K562 (cell line): ENCODE measurements at regions not wholly inside any gene's neighbourhood (a gene's known extent, or its start where the extent isn't known, plus 50 kb on each side); places are given as distances from the start of the nearest gene placed in this dataset.

Experiments
- ATAC-seq: fragments of 200-7000 bp; cut with Tn5 transposase; 3 replicates; pipeline ENCODE4 v1.9.1; 2020; ENCODE audit warnings: moderate library complexity
- BruUV-seq: library from RNA; stranded (reverse); fragments of 400-500 nt; replicated peaks from 2 replicates; lab custom pipeline; 2021; lab: Mats Ljungman, UMichigan
- CTCF ChIA-PET: fragments of 300-600 bp; formaldehyde crosslinking; extraction: SDS; loops from one replicate; lab custom pipeline; 2021; ENCODE audit warnings: low intra/inter-chr PET ratio; lab: Yijun Ruan, JAX
- POLR2A ChIA-PET: fragments of 300-600, 350-650 bp; sonication (Branson Sonifier 250); formaldehyde crosslinking; extraction: SDS; loops from one replicate; lab custom pipeline; 2021; ENCODE audit warnings: antibody characterized with exemption, inconsistent platforms; lab: Yijun Ruan, JAX
- DNase-seq, 4 experiments: peaks; one replicate each; pipeline versions ENCODE4 v3.0.0 to v3.0.0-alpha.2; 2011 to 2018; ENCODE audit warnings: low spot score in 3 of 4, mixed read lengths in 3 of 4; ENCODE audit errors: extremely low read depth in 1 of 4
- FAIRE-seq: peaks from 2 replicates; lab custom pipeline; 2011; peaks lifted over from hg19 to GRCh38; lab: Jason Lieb, UNC
- H2AFZ ChIP-seq: 2 replicates; pipeline ENCODE4 v1.6.0; 2011; ENCODE audit warnings: low read depth, low read length, control low read depth, inconsistent platforms
- H3K27ac ChIP-seq: fragments of 200-600 bp; 3 replicates; pipeline ENCODE4 v1.8.0; 2011; ENCODE audit warnings: low read depth, mild to moderate bottlenecking, control low read depth, inconsistent platforms, low read length, moderate library complexity, mixed read lengths; ENCODE audit errors: extremely low read depth
- H3K27me3 ChIP-seq, 2 experiments: fragments of 300-600 bp in 1 of 2; 2 replicates in 1 of 2; 3 replicates in 1 of 2; pipeline versions ENCODE4 v1.6.0 to v1.8.0; 2011; ENCODE audit warnings: inconsistent platforms in 2 of 2, low read length in 2 of 2, mild to moderate bottlenecking in 1 of 2, mixed read lengths in 1 of 2, moderate library complexity in 1 of 2; ENCODE audit not compliant: control insufficient read depth in 2 of 2, insufficient read depth in 2 of 2
- H3K36me3 ChIP-seq: fragments of 300-600 bp; 3 replicates; pipeline ENCODE4 v1.8.0; 2011; ENCODE audit warnings: mild to moderate bottlenecking, low read length, inconsistent platforms; ENCODE audit not compliant: control insufficient read depth, insufficient read depth
- H3K4me1 ChIP-seq, 2 experiments: fragments of 200-600 bp in 1 of 2; replicated peaks in 1 of 2; 2 replicates in 1 of 2; 3 replicates in 1 of 2; pipeline versions ENCODE4 v1.5.1 to v1.8.0; 2011; ENCODE audit warnings: inconsistent platforms in 2 of 2, low read length in 2 of 2, mild to moderate bottlenecking in 1 of 2, mixed read lengths in 1 of 2, moderate library complexity in 1 of 2; ENCODE audit not compliant: control insufficient read depth in 2 of 2, insufficient read depth in 2 of 2
- H3K4me2 ChIP-seq: 2 replicates; pipeline ENCODE4 v1.6.1; 2011; ENCODE audit warnings: low read length, control low read depth, inconsistent platforms, mixed read lengths; ENCODE audit not compliant: insufficient read depth
- H3K4me3 ChIP-seq: fragments of 200-600 bp; sonication (generic), shearing (Covaris generic); 2 replicates; pipeline ENCODE4 v1.5.1; 2016; ENCODE audit warnings: control low read depth, inconsistent platforms
- H3K79me2 ChIP-seq: fragments of 200-600 bp; 3 replicates; pipeline ENCODE4 v1.8.0; 2011; ENCODE audit warnings: low read length, inconsistent platforms; ENCODE audit not compliant: control insufficient read depth, insufficient read depth
- H3K9ac ChIP-seq, 2 experiments: 2 replicates each; pipeline versions ENCODE4 v1.6.0 to v1.6.1; 2011; ENCODE audit warnings: low read depth in 2 of 2, low read length in 2 of 2, control low read depth in 1 of 2, inconsistent platforms in 1 of 2, mild to moderate bottlenecking in 1 of 2, mixed read lengths in 1 of 2; ENCODE audit not compliant: insufficient read depth in 1 of 2
- H3K9me1 ChIP-seq: one replicate; pipeline ENCODE4 v1.6.0; 2011; ENCODE audit warnings: inconsistent platforms, mild to moderate bottlenecking, low read length, moderate library complexity; ENCODE audit not compliant: control insufficient read depth, insufficient read depth
- H3K9me3 ChIP-seq: replicated peaks from 2 replicates; pipeline ENCODE4 v1.5.1; 2011; ENCODE audit warnings: low read depth, low read length, inconsistent platforms; ENCODE audit not compliant: control insufficient read depth, insufficient read depth
- H4K20me1 ChIP-seq: replicated peaks from 2 replicates; pipeline ENCODE4 v1.6.1; 2011; ENCODE audit warnings: low read length, inconsistent platforms, mixed read lengths; ENCODE audit not compliant: control insufficient read depth, insufficient read depth
- E2F6 ChIP-seq, 2 experiments: IDR thresholded peaks; 2 replicates each; pipeline ENCODE4 v1.6.1; 2011; ENCODE audit warnings: borderline replicate concordance in 1 of 2, control low read depth in 1 of 2, low read depth in 1 of 2, low read length in 1 of 2, mild to moderate bottlenecking in 1 of 2, mixed read lengths in 1 of 2, moderate library complexity in 1 of 2; ENCODE audit not compliant: insufficient read depth in 1 of 2, insufficient read length in 1 of 2, poor library complexity in 1 of 2, severe bottlenecking in 1 of 2; ENCODE audit errors: extremely low read depth in 1 of 2
- HEY1 ChIP-seq: fragments of 250-450 bp; sonication (Bioruptor Pico); IDR thresholded peaks from 2 replicates; pipeline ENCODE4 v1.5.0; 2020; ENCODE audit warnings: mild to moderate bottlenecking, moderate library complexity, borderline replicate concordance
- HMG20A ChIP-seq: fragments of 450-650 bp; formaldehyde crosslinking; conservative IDR thresholded peaks from 2 replicates; pipeline ENCODE4 v1.4.0; 2020; ENCODE audit warnings: mild to moderate bottlenecking, mixed read lengths
- MAFG ChIP-seq: fragments of 450-650 bp; conservative IDR thresholded peaks from 2 replicates; pipeline ENCODE4 v1.6.1; 2016; ENCODE audit warnings: missing genetic modification characterization, missing compliant biosample characterization
- NCOR1 ChIP-seq: fragments of 450-650 bp; IDR thresholded peaks from 2 replicates; pipeline ENCODE4 v1.6.1; 2016; ENCODE audit warnings: mild to moderate bottlenecking, moderate library complexity
- NFIC ChIP-seq: fragments of 450-650 bp; IDR thresholded peaks from 2 replicates; pipeline ENCODE4 v1.6.1; 2017; ENCODE audit warnings: mild to moderate bottlenecking, inconsistent platforms
- PRPF4 ChIP-seq: fragments of 200-400 bp; formaldehyde crosslinking; IDR thresholded peaks from one replicate; pipeline ENCODE4 v1.6.1; 2017; ENCODE audit warnings: low read length, low read depth, mild to moderate bottlenecking; ENCODE audit not compliant: insufficient read depth, poor library complexity, severe bottlenecking
- RBM34 ChIP-seq: fragments of 200-400 bp; formaldehyde crosslinking; IDR thresholded peaks from 2 replicates; pipeline ENCODE4 v1.6.1; 2018; ENCODE audit warnings: low read length, borderline replicate concordance; ENCODE audit not compliant: insufficient read depth
- ZNF217 ChIP-seq: sonication (generic); formaldehyde crosslinking; IDR thresholded peaks from 2 replicates; pipeline ENCODE4 v1.8.0; 2022; ENCODE audit warnings: mild to moderate bottlenecking, missing genetic modification reagents
- WGBS: fragments of 100-300 bp; shearing (Covaris generic); methylation state at CpG from one replicate; pipeline ENCODE4 v1.1.6; 2016; ENCODE audit warnings: low coverage, mixed read lengths; ENCODE audit not compliant: insufficient coverage; ENCODE audit errors: missing lambda C conversion rate; 5-methylcytosine and 5-hydroxymethylcytosine counted together
- in situ Hi-C: fragments of 300-500 bp; cut with MboI; formaldehyde crosslinking; loops from 4 replicates; pipeline ENCODE4 v1.15.0; 2018; ENCODE audit warnings: inconsistent platforms, mixed read lengths
- intact Hi-C: fragments of 100-400 bp; cut with micrococcal nuclease; formaldehyde crosslinking; loops from 2 replicates; pipeline ENCODE4 v1.14.2; 2022
- TF ChIP-seq, protein P1 (sequence below): sonication (generic); formaldehyde crosslinking; IDR thresholded peaks from 2 replicates; pipeline ENCODE4 v1.8.0; 2022; ENCODE audit warnings: mild to moderate bottlenecking, missing genetic modification reagents, borderline replicate concordance

- TF ChIP-seq NFIC (no peak), E2F6 (IDR thresholded peaks at IDR 0.05; ENCODE audit: borderline replicate concordance in 1 of 2, extremely low read depth in 1 of 2, insufficient read depth in 1 of 2, insufficient read length in 1 of 2, low read depth in 1 of 2, low read length in 1 of 2, poor library complexity in 1 of 2, severe bottlenecking in 1 of 2) (no peak), ZNF217 (no peak), HEY1 (no peak), HMG20A (CRISPR knock-in tag) (no peak), PRPF4 (no peak)
- TF ChIP-seq, protein P1, sequence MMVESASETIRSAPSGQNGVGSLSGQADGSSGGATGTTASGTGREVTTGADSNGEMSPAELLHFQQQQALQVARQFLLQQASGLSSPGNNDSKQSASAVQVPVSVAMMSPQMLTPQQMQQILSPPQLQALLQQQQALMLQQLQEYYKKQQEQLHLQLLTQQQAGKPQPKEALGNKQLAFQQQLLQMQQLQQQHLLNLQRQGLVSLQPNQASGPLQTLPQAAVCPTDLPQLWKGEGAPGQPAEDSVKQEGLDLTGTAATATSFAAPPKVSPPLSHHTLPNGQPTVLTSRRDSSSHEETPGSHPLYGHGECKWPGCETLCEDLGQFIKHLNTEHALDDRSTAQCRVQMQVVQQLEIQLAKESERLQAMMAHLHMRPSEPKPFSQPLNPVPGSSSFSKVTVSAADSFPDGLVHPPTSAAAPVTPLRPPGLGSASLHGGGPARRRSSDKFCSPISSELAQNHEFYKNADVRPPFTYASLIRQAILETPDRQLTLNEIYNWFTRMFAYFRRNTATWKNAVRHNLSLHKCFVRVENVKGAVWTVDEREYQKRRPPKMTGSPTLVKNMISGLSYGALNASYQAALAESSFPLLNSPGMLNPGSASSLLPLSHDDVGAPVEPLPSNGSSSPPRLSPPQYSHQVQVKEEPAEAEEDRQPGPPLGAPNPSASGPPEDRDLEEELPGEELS (CRISPR knock-in tag), result no peak
- TF ChIP-seq, all 486 proteins: peak for 0
Observed at GRCh38 chr2:147662221-147662620, 182.6 kb upstream of the ACVR2A start (continued).

GRCh38 chr2:147660680-147661079 is 184.1 kb upstream of the ACVR2A start:
- no peak for TF ChIP-seq MAFG (tag)
- no peak for TF ChIP-seq RBM34
- TF ChIP-seq NCOR1, result no peak
- Histone ChIP-seq H3K79me2 (no peaks in the 10 kb centered on the region), H3K4me2 (no peak overlapping the region), H3K9me1 (no peaks in the 10 kb centered on the region), H3K9ac (no peak overlapping the region), H2AFZ (no peak overlapping the region), H3K4me1 (no peaks in the 10 kb centered on the region), H4K20me1 (no peaks in the 10 kb centered on the region), H3K4me3 (no peak overlapping the region), H3K9me3 (no peaks in the 10 kb centered on the region), H3K27ac (no peak overlapping the region), H3K36me3 (no peaks in the 10 kb centered on the region), H3K27me3 (no peaks in the 10 kb centered on the region)
- ATAC-seq (no peak), DNase-seq (no peak), FAIRE-seq (no peak)
- CTCF ChIA-PET, result no interaction called here
- in situ Hi-C loops, result no loop called here
- WGBS, result 0% methylated on average over 2 of the region's 2 CpGs
- POLR2A ChIA-PET, result no interaction called here
- no TSS peak for BruUV-seq
- intact Hi-C loops, result no loop called here
